ENCODE measurements at regions not wholly inside any gene's neighbourhood (a gene's known extent, or its start where the extent isn't known, plus 50 kb on each side); places are given as distances from the start of the nearest gene placed in this dataset.

DNA sequence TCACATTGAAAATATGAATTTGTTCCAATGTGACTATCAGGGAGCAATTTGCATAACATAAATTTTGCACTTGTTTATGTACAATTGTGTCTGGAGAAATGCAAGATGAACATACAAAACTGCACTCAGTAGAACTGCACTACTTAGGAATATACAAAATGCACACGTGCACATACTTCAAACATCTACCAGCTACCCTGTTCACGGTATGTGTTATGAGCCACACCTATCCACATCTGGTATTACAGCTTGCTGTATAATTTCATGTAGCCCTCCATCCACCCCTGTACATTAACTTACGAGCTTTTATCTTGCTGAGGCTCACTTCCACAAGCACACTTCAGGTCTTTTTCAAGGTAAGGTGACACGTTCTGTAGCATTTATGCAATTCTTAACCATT is 373.5 kb upstream of the ZEB2 start:
- TF ChIP-seq CTCF (IDR thresholded peaks at IDR 0.05) (no peak), POLR2A (IDR thresholded peaks at IDR 0.05) (no peak), EP300 (IDR thresholded peaks at IDR 0.05) (no peak), POLR2AphosphoS5 (IDR thresholded peaks at IDR 0.05) (no peak)
